ENCODE measurements at regions not wholly inside any gene's neighbourhood (a gene's known extent, or its start where the extent isn't known, plus 50 kb on each side); places are given as distances from the start of the nearest gene placed in this dataset.
A peak's percentile ranks its signal among the peaks of the same experiment; 100 is the strongest.

GRCh38 chr16:81164958-81165357 is 68.8 kb upstream of the GCSH start:
- 80 to 84% methylated on average over 5 of the region's 5 CpGs for WGBS, 2 donors
- Histone ChIP-seq H3K9me3 (peaks cover 0 to 8% (median 0%) of the 10 kb centered on the region in 11 donors), H3K27me3 (no peaks in the 10 kb centered on the region), H3K36me3 (peaks cover 0 to 6% (median 0%) of the 10 kb centered on the region in 9 donors), H3K27ac (no peak overlapping the region), H3K4me1 (peaks cover 0 to 6% (median 0%) of the 10 kb centered on the region in 9 donors), H3K4me3 (no peak overlapping the region)
- intact Hi-C loops (cut with DNase I): no loop called here
- ATAC-seq: no peak
- DNase-seq: no peak
- TF ChIP-seq CTCF (IDR thresholded peaks at IDR 0.05): no peak

GRCh38 chr16:81164481-81164880 is 68.3 kb upstream of the GCSH start:
- no peak overlapping the region for H3K4me3 ChIP-seq
- peaks cover 0 to 10% (median 0%) of the 10 kb centered on the region in 9 donors for H3K36me3 ChIP-seq
- no peak overlapping the region for H3K27ac ChIP-seq
- ATAC-seq (no peak), DNase-seq (no peak)
- H3K4me1 ChIP-seq: peaks cover 0 to 6% (median 0%) of the 10 kb centered on the region in 9 donors
- intact Hi-C loops (cut with DNase I): no loop called here
- TF ChIP-seq CTCF (IDR thresholded peaks at IDR 0.05): no peak
- WGBS, 2 donors: 73 to 81% methylated on average over 11 of the region's 11 CpGs
- peaks cover 0 to 8% (median 0%) of the 10 kb centered on the region in 11 donors for H3K9me3 ChIP-seq
- H3K27me3 ChIP-seq: no peaks in the 10 kb centered on the region

- 40 to 50% methylated on average over 9 of the region's 9 CpGs for WGBS, 2 donors
- H3K27me3 ChIP-seq: no peaks in the 10 kb centered on the region
- peaks cover 0 to 6% (median 0%) of the 10 kb centered on the region in 9 donors for H3K4me1 ChIP-seq
- DNase-seq: no peak
- H3K9me3 ChIP-seq: peaks cover 0 to 8% (median 0%) of the 10 kb centered on the region in 11 donors
- H3K4me3 ChIP-seq: no peak overlapping the region
- ATAC-seq: peak in 1 of 8 donors; percentile 17
- peaks cover 0 to 16% (median 0%) of the 10 kb centered on the region in 9 donors for H3K36me3 ChIP-seq
- intact Hi-C loops (cut with DNase I): no loop called here
- no peak overlapping the region for H3K27ac ChIP-seq
- no peak for TF ChIP-seq CTCF (IDR thresholded peaks at IDR 0.05)
Observed at GRCh38 chr16:81163671-81164070, 67.5 kb upstream of the GCSH start.

GRCh38 chr16:81158964-81159363 is 62.8 kb upstream of the GCSH start:
- no peaks in the 10 kb centered on the region for H3K27me3 ChIP-seq
- H3K9me3 ChIP-seq: peaks cover 0 to 8% (median 0%) of the 10 kb centered on the region in 11 donors
- no peak for DNase-seq
- peaks cover 0 to 4% (median 0%) of the 10 kb centered on the region in 9 donors for H3K4me1 ChIP-seq
- no peak overlapping the region for H3K4me3 ChIP-seq
- H3K27ac ChIP-seq: no peak overlapping the region
- no peak for ATAC-seq
- TF ChIP-seq CTCF (IDR thresholded peaks at IDR 0.05): no peak
- WGBS, 2 donors: 64 to 70% methylated on average over 6 of the region's 6 CpGs
- intact Hi-C loops (cut with DNase I): no loop called here
- peaks cover 0 to 22% (median 0%) of the 10 kb centered on the region in 9 donors for H3K36me3 ChIP-seq
